Lower lobe of right lung (tissue), 2 donors: ENCODE measurements at regions not wholly inside any gene's neighbourhood (a gene's known extent, or its start where the extent isn't known, plus 50 kb on each side); places are given as distances from the start of the nearest gene placed in this dataset.

Experiments used
- ATAC-seq, 2 donors: fragments of 200-7000 bp; cut with Tn5 transposase; one replicate each; pipeline ENCODE4 v1.9.1; 2020 to 2022; ENCODE audit warnings: mild to moderate bottlenecking in 2 of 2, moderate library complexity in 2 of 2
- DNase-seq: peaks from one replicate; pipeline ENCODE4 v3.0.0-alpha.2; 2020
- H3K27ac ChIP-seq: fragments of 200-600 bp; one replicate; pipeline ENCODE4 v1.8.0; 2022
- H3K27me3 ChIP-seq: fragments of 200-600 bp; one replicate; pipeline ENCODE4 v1.8.0; 2022; ENCODE audit warnings: low read depth
- H3K36me3 ChIP-seq: fragments of 200-600 bp; one replicate; pipeline ENCODE4 v1.8.0; 2022; ENCODE audit warnings: mild to moderate bottlenecking
- H3K4me1 ChIP-seq: fragments of 200-600 bp; one replicate; pipeline ENCODE4 v1.8.0; 2022
- H3K4me3 ChIP-seq: fragments of 200-600 bp; one replicate; pipeline ENCODE4 v1.8.0; 2022; ENCODE audit warnings: mild to moderate bottlenecking
- H3K9me3 ChIP-seq: fragments of 200-600 bp; one replicate; pipeline ENCODE4 v1.8.0; 2022
- CTCF ChIP-seq: fragments of 200-600 bp; IDR thresholded peaks from one replicate; pipeline ENCODE4 v1.8.0; 2022; ENCODE audit warnings: antibody characterized with exemption, mild to moderate bottlenecking
- intact Hi-C: fragments of 100-400 bp; cut with DNase I; formaldehyde crosslinking; loops from one replicate; pipeline ENCODE4 v1.11.0; 2022
- donor health status: DM: no; HTN: yes; CAD: no; lungs with severe emphysema.

- H3K9me3 ChIP-seq: no peaks in the 10 kb centered on the region
- H3K4me1 ChIP-seq: no peaks in the 10 kb centered on the region
- no peak overlapping the region for H3K27ac ChIP-seq
- DNase-seq (no peak), ATAC-seq (no peak)
- H3K27me3 ChIP-seq: no peaks in the 10 kb centered on the region
- no peaks in the 10 kb centered on the region for H3K36me3 ChIP-seq
- TF ChIP-seq CTCF: no peak
- intact Hi-C loops: no loop called here
- H3K4me3 ChIP-seq: no peak overlapping the region
These were observed 85.3 kb upstream of the STC2 start for GRCh38 chr5:173413471-173413982.

- Histone ChIP-seq H3K4me1 (no peaks in the 10 kb centered on the region), H3K27ac (no peak overlapping the region), H3K4me3 (no peak overlapping the region), H3K9me3 (no peaks in the 10 kb centered on the region), H3K36me3 (no peaks in the 10 kb centered on the region), H3K27me3 (no peaks in the 10 kb centered on the region)
- intact Hi-C loops: no loop called here
- ATAC-seq (peak in 1 of 2 donors; percentile 17), DNase-seq (no peak)
- no peak for TF ChIP-seq CTCF
These were observed 84.4 kb upstream of the STC2 start for GRCh38 chr5:173412566-173412965.

GRCh38 chr5:173411791-173412555 is 83.8 kb upstream of the STC2 start:
- no peak overlapping the region for H3K27ac ChIP-seq
- no peaks in the 10 kb centered on the region for H3K27me3 ChIP-seq
- H3K9me3 ChIP-seq: no peaks in the 10 kb centered on the region
- no peak for ATAC-seq
- H3K36me3 ChIP-seq: no peaks in the 10 kb centered on the region
- H3K4me3 ChIP-seq: no peak overlapping the region
- no peak for DNase-seq
- no peaks in the 10 kb centered on the region for H3K4me1 ChIP-seq
- no peak for TF ChIP-seq CTCF
- intact Hi-C loops: no loop called here

- H3K27ac ChIP-seq: no peak overlapping the region
These were observed 82.4 kb upstream of the STC2 start for GRCh38 chr5:173410459-173411233.

GRCh38 chr5:173408946-173409345 is 80.7 kb upstream of the STC2 start:
- Histone ChIP-seq H3K27me3 (no peaks in the 10 kb centered on the region), H3K36me3 (no peaks in the 10 kb centered on the region), H3K4me3 (no peak overlapping the region), H3K27ac (no peak overlapping the region), H3K9me3 (no peaks in the 10 kb centered on the region), H3K4me1 (no peaks in the 10 kb centered on the region)
- intact Hi-C loops: no loop called here
- ATAC-seq (no peak), DNase-seq (no peak)
- TF ChIP-seq CTCF: no peak

More at GRCh38 chr5:173410459-173411233, 82.4 kb upstream of the STC2 start:
- Histone ChIP-seq H3K27me3 (no peaks in the 10 kb centered on the region), H3K4me1 (no peaks in the 10 kb centered on the region), H3K36me3 (no peaks in the 10 kb centered on the region), H3K9me3 (no peaks in the 10 kb centered on the region), H3K4me3 (no peak overlapping the region)
- intact Hi-C loops: no loop called here
- ATAC-seq: no peak
- no peak for DNase-seq
- TF ChIP-seq CTCF: no peak
